Midbrain (tissue), 1 donor: ENCODE measurements at regions not wholly inside any gene's neighbourhood (a gene's known extent, or its start where the extent isn't known, plus 50 kb on each side); places are given as distances from the start of the nearest gene placed in this dataset.
A peak's percentile ranks its signal among the peaks of the same experiment; 100 is the strongest.

ENCODE experiments used
- DNase-seq: peaks from one replicate; lab custom pipeline; 2025; lab: John Stamatoyannopoulos, UW

DNA sequence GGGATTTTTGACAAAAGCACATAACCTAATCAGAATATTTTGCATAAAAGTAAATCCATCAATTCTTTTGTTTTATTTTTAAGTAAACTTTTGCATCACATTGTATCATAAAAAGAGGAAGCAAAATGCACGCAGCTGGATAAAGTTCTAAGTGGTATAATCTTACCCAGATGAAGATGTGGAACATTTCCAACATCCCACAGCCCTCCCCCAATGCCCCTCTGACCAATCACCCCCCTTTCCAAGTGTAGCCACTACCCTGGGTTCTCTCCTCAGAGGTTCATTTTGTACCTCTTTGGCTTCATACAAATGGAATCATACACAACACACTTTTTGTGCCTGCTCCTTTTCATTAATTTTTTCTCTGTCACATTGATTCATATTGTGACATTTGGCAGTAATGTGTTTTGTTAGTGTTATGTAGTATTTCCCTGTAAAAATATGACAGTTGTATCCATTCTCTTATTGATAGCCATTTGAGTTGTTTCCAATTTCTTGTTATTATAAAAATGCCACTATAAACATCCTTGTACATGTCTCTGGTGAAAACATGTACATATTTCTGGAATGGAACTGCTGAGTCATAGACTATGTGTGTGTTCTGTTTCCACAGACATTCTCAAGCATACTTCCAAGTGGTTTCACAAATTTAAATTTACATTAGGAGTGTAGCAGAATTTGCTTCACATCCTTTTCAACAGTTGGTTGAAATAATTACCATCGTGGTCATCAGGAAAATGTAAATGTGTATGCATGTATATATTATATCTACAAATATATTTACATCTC is 92.9 kb upstream of the SYNDIG1 start:
- no peak for DNase-seq

DNA sequence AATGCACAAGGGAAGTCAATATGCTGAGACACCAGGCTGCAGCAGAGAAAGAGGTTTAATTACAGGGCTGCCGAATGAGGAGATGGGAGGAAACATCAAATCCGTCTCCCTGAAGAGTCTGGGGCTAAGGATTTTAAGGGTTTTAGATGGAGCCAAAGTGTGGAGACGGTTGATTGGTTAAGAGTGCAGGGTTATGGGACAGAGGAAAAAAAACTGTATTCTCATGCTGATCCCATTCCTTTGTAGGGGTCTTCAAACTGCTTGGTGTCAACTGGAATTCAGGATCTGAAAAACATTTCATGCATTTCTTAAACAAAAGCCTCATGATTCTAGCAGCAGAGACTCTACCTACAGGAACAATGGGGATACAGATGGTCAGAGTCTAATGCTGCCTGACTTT is 96.1 kb upstream of the SYNDIG1 start:
- DNase-seq: no peak

DNA sequence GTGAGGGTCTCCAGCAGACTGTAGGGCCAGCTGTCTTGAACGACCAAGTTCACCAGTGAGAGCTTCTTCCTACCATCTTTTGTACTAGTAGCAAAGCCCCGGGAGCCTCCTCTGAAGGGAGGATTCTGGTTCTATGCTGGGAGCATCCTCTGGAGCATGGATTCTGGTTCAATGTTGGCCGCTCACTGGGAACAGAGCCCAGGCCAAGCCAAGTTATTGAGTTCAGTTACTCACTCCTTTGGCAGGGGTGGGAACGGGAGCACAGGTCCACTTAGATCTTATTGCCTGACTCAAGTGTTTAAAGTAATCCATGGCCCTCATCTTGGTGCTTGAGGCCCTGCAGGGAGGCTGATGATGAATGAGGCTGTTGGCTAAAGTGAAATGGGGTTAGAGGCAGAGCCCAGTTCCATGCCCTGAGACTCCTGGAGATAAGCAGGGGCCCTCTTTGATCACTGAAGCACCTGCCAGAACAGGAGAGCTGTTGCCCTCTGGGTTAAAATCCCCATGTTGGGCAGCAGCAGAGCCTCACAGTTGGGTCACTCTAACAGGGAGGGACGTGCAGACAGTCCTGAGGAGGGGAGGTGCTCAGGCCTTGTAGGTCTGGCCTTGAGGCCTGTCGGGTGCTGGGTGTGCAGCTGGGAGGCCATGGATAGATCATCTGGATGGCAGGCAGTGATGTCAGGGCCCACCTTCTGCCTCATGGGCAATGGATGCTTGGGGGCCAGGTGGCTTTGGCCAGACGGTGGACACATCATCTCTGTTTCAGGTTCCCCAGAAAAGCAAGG is 98.3 kb upstream of the SYNDIG1 start:
- no peak for DNase-seq

DNA sequence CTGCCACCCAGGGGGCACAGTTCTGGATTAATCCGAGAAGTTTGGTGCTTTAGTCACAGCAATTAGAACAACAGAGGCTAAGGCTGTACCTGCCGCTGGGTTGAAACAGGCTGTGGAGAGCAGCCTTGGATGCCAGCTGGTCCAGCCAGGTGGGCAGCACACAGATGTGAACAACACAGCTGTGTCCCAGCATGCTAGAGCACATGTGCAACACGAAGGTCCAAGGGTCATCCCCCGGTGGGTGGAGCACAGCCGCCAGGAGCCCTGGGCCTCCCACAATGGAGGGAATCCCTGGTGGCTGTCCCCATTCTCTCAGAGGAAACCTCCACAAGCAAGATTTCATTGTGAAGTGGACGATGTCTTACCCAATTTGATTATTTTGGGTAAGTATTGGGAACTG is 99.2 kb upstream of the SYNDIG1 start:
- no peak for DNase-seq

DNA sequence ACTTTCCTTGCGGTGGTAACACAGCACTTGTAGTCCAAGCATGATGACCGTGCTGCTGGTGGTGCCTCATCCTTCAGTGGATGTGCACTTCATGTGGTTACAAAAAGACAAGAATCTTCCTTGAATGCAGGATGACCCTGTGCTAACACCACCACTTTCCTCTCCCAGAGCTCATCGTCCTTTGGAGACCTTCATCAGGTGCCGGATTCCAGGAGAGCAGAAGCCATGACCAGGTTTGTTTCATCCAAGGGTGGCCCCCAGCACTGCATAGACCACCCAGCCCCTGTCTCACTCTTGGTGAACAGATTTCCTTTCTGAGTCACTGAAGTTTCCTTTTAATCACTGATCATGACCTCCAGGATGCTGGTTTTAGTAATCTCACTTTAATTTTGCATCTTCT is 101.2 kb upstream of the SYNDIG1 start:
- DNase-seq: no peak

DNA sequence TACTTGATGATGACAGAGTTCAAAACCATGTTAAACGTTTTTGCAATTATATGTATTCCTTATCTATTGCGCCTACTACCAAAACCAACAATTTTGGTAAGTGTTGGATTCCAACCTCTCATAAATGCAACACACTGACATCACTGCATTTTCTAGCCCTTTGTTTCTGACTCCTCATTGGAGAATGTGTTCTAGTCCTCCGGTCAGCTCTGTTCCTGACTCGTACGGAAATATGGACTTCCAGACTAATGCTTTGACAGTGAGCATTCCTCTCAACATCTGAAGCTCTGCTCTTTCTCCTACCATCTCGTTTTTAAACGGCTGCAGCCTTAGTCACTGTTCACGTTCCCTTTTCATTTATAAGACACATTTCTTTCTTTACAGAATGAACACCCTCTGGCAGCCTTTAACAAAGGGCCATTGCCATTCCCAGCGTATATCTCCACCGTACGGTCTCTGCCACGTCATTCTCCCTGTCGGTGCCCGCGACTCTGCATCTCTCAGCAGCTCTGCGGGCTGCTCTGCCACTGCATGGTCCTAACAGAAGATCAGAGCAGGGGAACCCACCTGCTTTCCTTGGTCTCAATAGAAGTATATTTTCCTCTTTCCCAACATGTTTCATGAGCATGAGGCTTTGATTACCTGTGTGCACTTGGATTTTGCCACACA is 103.0 kb upstream of the SYNDIG1 start:
- DNase-seq: peak; percentile 19

DNA sequence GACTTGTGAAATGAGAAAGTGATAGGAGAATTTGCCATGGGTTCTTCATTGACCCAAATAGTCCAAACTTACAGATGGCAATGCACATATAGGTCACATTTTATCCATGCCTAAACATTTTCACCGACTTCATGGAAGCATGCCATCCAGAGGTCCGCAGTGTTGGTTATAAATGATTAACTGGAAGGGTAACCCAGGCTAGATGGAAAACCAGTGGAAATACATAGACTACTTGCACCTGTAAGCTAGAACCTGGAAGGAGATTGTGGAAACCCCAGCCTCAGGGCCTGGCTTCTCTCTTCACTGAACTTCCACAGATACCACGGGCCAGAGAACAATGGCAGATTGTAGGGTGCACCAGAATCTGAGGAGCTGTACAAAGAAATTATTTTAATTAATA is 103.8 kb upstream of the SYNDIG1 start:
- DNase-seq: no peak

DNA sequence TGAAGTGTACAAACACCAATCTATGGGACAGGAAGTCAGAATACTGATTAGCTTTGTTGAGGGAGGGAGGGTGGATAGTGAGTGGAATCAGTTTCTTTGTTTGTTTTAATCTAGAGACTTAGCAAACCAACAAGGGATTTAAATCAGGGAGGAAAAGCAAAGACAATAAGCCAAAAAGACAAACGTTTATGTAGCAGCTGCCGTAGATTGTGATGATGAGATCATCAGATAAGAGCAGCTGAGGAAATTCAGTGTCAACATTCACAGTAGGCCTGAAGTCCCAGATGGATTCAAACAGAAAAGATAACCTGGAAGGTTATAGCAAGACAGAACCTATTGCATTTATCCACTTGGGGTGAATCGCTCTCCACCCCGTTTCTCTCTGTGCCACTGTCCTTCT is 104.9 kb upstream of the SYNDIG1 start:
- no peak for DNase-seq

DNA sequence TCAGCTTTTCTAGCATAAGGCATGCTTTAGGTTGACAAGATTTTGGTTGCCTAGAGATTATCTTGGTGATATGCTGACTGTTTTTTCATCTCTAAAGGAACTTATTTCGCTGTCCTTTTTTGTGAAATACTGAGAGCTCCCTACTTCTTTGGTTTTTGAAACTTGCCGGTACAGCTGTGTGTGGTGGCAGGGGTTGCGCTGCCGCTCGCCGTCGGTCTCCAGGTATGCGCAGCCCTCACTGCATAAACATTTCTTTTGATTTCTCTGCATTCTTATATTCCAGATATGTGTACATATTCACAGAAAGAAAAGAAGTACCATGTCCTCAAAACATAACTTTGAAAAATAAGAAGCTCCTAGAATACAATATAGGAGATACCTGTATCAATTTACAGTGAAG is 106.4 kb upstream of the SYNDIG1 start:
- DNase-seq: no peak

DNA sequence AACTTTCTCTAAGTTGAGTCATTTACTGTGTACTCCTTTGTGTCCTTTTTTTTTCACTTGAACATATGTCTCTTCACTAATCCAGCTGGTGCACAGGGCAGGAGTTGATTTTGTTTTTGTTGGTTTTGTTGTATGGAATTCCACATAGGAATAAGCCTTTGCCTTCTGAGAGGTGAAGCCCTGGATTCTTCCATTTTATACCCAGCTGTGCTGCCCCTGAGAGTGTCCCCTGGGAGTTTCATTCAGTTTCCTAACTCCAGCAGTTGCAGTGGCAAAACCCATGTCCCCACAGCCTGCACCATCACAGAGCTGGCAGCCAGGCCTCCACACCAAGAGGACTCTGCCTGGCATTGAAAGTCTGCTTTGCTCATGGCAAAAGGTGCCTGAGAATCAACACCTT is 107.3 kb upstream of the SYNDIG1 start:
- no peak for DNase-seq

DNA sequence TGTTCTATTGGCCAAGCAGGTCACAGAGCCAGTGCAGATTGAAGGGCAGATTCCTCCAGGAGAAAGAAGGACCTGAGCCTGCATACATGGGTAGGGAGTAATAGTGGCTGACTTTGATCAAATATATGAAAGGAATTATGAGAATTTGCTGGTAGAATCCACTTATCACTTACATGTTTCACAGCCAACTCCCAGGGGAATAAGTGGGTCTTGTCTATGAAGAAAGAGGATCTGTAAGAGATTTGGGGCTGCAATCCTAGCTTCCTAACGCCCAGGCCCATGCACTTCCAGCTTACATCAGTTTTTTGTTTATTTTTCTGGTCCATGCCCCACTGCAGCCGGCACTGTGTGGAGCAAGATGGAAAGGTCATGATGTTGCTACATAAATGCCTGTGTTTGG is 107.9 kb upstream of the SYNDIG1 start:
- DNase-seq: no peak

DNA sequence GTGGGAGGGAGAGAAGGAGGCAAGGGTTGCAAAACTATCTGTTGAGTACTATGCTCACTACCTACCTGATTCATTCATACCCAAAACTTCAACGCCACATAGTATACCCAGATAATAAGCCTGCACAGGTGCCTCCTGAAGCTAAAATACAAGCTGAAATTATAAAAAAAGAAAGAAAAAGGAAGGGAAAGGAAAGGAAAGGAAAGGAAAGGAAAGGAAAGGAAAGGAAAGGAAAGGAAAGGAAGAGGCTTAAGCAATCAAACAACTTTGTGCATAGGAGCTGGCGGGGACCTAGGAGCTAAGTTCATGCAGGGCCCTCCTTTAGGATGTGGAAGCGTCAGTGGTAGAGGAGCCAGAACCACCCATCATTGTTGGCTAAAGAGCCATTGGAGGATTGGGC is 108.9 kb upstream of the SYNDIG1 start:
- DNase-seq: no peak

DNA sequence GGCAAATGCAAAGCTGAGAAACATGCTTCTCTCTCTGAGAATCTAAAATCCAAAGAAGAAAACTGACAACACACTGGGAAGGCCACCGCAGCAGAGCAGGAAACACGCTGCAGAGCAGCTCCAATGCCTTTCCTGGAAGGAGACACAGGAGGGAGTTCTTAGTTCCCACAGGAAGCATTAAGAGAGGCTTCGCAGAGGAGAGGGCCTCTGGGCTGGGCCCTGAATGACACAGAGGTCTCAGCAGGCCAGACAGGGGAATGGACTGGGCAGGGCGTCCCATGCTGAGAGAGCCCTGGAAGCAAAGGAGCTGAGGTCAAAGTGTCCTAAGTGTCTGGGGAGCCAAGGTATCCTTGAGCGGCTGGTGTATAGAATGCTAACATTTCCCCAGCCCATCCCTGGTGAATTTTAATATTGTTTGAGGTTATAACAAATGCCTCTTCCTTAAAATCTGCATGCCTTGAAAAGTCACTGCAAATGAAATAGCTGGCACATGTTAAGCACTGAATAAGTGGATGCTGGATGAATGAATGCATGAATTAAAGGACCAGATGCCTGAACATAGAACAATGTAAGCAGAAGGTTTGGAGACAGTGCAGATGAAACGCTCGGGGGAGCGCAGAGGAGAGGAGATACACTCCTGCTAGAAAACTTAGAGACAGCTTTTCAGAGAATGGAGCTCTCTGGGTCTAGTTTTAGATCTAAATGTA is 110.0 kb upstream of the SYNDIG1 start:
- DNase-seq: no peak

DNA sequence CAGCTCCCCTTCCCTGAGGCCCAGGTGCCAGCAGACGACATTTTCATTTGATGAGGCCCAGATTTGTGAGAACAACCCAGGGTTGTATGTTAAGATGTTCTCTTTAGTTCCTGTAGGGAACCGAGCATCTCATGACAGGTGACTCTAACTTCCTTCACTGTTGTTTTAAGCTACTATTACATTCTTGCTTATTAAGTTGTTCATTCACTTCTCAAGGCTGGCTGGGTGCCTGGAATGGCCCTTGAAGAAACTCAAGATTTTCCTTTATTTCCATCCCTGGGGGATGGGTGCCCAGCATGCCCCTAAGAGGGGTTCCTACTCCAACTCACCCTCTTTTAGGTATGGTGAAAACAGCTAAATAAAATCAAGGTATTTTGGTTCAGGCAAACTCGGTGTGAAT is 111.5 kb upstream of the SYNDIG1 start:
- no peak for DNase-seq

DNA sequence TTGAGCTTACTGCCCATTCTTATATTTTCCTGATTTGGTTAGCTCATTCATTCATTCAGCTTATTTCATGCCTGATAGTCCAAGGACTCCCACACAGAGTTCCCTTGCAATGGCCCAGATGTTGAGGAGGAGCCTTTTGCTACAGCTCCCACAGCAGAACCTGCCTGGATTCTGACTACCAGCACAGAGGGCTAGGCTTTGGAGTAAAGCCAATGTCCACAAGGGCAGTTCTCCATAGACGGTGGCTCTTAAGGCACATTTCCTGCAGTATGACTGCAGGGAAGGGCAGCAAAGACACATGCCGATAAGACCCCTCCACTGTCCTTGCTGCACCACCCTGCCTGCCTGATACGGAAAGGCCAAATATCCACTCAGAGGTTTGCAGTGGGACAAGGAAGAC is 112.3 kb upstream of the SYNDIG1 start:
- DNase-seq: no peak

DNA sequence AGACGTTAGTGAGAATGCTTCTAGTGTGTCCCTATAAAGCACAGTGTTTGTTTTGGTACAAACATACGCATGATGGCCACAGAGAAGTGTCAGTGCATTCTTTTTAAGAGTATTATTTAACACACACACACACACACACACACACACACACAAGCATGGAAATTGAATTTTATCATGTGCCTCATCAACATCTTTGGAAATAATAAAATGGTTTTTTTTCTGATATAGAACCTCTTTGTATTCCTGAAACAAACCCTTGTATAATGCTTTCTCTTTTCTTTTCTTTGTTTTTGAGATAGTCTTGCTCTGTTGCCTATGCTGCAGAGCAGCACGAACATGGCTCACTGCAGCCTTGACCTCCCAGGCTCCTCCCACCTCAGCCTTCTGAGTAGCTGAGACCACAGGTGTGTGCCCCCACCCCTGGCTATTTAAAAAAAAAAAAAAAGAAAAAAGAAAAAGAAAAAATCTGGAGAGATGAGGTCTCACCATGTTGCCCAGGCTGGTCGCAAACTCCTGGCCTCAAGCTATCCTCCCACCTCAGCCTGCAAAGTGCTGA is 116.2 kb upstream of the SYNDIG1 start:
- DNase-seq: peak; percentile 10

DNA sequence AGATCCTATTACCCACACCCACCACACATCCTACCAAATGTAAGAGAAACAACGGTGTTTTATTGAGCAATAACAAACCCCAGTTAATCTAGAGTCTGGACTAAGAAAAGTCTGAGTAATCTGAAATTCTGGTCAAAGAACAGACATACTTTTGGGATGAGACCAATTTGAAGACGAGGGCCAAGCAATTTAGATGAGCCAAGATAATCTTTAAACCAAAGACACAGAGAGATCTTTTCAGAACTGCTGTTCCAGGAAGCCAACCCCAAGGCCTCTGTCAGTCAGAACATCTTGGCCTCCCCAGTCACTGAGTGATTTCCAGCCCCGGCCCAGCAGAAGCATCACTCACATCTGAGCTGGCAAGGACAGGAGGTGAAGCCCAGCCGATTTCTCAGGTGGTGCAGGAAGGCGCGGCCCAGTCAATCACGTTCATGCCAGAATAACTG is 118.5 kb upstream of the SYNDIG1 start:
- DNase-seq: no peak

DNA sequence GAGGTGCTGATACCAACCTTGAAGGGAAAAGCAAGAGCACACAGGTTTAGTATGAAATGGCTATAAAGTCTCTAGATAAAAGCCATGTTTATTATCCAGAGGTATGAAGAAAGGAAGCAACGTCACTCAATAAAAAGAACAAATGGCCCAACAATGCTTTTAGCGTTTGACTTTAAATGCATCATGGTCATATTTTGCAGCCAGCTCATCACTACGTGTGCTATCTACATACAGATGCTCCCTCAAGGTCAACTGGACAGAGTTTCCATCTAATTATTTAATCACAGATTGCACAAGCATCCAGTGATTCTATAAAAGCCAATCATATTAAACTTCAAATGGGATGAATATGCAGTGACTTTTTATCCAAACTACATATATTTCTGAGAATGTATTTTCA is 127.6 kb upstream of the SYNDIG1 start:
- no peak for DNase-seq

DNA sequence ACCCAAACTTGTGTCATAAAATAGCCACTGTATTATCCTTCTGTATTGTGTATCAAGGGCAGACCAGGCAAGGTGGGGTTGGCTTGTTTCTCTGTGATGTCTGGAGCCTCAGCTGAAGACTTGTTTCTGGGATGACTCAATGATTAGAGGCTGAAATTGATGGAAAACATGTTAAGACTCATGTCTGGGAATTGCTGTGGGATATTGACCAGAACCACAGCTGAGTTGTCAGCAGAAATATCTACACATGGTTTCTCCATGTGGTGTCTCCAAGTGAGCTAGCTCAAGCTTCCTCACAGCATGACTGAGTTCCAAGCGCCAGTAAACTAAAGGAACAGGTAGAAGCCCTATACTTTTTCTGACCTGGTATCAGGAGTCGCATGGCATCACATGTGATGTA is 128.5 kb upstream of the SYNDIG1 start:
- DNase-seq: no peak

DNA sequence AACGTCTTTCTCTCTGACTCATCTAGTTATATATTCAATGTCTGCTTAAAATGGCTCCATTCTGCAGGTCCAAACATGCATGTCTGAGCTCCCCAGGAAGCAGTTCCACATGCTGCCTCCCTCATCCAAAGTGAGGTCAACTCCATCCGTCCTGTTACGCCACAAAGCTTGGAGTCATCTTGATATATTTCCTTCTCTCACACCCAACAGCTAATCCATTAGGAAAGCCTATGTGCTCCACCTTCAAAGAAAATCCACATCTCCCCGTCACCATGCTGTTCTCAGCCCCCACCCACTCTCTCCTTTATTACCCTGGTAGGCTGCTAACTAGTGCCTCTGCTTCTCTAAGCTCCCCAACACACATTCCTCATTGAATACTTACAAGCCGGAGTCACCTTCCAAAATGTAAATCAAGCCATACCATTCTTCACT is 130.2 kb upstream of the SYNDIG1 start:
- DNase-seq: no peak

DNA sequence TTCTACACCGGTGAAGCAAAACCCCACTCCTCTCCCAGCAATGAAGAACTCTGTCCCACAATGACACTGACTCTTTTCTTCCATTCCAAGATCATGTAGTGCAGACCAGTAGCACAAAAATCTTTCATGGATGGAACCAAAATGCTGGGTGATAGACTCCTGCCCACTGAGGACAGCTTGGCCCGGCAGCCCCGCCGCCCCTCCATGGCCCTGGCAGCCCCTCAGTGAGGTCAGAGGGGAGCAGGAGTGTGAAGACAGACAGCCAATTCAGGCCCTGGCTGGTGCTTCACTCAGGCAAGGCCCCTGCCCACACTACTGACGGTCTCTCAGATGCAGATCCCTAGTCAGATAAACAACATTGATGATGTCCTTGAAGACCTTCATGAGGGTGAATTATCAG is 131.9 kb upstream of the SYNDIG1 start:
- DNase-seq: no peak

DNA sequence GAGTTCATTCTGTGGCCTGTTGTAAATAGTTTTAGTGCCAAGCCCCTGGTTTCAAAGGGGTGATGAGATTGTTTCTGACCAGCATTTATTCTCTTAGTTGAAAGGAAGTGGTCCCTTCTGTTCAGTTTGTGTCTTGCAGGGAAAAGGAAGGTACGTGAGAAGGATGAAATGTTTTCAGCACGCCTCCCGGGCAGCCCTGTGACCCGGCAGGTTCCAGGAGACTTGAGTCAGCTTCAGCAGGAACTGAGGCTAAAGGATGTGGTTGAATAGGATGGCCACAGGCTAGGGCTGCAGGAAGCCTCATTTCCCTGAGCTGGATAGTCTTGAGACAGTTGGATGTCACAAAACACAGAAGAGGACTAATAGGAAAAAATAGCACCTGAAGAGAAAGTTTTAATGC is 132.4 kb upstream of the SYNDIG1 start:
- DNase-seq: no peak
